Stimulated activated CD8-positive, alpha-beta memory T cell treated with anti-CD3 and anti-CD28 coated beads, Interleukin-15, amount 100 ng/mL, for 48 hours (primary cell): ENCODE measurements at regions not wholly inside any gene's neighbourhood (a gene's known extent, or its start where the extent isn't known, plus 50 kb on each side); places are given as distances from the start of the nearest gene placed in this dataset.

Experiments used
- DNase-seq, 2 donors: peaks; one replicate each; pipeline ENCODE4 v3.0.0-alpha.2; 2020; ENCODE audit warnings: low read depth in 2 of 2

DNA sequence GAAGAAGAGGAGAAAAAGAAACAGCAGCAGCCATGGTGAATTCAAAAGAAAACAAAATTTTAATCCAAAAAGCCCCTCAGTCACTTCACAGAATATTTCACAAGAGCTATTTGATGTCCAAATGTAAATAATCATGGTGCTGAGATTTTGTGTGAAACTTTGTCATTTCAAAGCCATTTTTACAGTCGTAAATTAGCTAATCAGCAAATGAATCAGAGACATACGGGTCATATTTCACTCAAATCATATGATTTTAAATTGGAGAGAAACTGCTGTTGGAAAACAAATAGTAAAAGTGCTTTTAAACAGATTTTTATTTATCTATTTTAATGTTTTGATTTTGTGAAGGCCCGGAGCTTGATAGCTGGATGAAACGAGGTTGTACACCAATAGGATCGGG, 101.4 kb upstream of the SMIM23 start:
- DNase-seq = no peak

GRCh38 chr5:171688696-171689495, 96.7 kb upstream of the SMIM23 start:
- DNase-seq = no peak

DNA sequence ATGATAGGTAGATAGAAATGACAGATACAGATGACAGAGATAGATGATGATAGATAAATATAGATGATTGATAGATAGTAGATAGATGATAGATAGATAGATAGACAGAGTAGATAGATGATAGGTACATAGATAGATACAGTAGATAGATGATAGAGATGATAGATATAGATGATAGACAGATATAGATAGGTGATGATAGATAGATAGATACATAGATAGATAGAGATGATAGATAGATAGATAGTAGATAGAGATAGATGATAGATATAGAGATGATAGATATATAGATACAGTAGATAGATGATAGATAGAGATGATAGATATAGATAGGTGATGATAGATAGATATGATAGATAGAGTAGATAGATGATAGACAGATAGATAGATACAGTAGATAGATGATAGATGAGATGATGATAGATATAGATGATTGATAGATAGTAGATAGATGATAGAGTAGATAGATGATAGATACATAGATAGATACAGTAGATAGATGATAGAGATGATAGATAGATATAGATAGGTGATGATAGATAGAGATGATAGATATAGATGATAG, 95.7 kb upstream of the SMIM23 start:
- DNase-seq = no peak

DNA sequence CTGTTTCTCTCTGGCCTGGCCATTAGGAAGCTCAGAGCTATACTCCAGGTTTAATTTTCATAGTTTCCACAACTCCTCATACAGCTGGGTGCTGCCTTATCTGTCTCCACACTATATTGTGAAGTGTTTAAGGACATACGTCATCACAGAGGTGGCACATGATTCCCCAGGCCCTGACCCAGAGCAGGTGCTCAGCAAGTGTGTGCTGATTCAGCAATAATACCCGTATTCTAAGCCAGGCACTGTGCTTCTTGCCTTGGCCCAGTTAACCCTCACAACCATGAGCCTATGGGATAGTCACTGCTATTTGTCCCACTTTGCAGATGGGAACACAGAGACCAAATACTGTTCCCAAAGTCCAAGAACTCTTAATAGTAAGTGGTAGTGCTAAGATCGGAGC, 93.5 kb upstream of the SMIM23 start:
- DNase-seq = no peak

DNA sequence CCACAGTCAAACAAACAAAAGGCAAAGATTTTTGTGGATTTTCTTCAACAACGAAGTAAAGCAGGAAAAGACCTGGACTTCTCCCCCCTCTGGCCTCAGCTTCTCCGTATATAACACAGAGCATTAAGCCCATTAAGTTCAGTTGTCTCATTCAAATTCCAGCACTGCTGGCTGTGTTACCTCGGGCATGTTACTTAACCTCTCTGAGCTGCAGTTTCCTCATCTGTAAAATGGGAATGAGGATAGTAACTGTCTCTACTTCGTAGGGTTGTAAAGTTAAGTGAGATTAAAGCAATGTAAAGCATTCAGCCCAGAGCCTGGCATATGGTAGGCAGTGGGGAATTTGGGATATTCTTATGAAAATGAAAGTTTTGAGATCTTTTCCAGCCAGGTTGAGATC, 92.7 kb upstream of the SMIM23 start:
- no peak for DNase-seq

- DNase-seq = no peak
These were observed 92.2 kb upstream of the SMIM23 start for GRCh38 chr5:171693412-171693811.

GRCh38 chr5:171695804-171696203, 89.8 kb upstream of the SMIM23 start:
- no peak for DNase-seq

- DNase-seq = no peak
These were observed 88.2 kb upstream of the SMIM23 start for GRCh38 chr5:171697221-171698102.

DNA sequence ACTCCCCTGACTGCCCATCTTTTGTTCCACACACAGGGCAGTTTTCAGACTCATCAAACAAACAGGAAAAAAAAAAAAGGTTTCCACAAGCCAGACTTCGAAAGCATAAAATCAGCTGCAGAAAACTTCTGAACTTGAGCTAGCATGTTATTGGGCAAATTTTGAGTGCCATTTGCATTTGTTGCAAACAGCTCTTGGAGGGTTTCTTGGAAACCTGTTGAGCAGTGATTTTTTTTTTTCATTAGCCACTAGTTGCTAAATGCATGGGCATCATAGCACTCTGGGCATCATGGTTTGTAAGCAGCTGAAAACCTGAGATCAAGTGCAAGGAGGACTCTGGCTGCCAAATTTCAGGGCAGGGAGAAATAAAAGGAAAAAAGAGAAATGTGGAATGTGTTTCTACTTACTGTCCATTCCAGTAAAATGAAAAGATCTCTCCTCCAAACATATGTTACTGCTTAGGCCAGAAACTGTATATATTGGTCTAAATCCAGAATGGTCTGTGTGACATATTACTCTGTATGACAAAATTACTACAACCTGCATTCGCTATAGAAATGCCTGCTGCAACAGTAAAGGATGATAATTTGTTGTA, 85.2 kb upstream of the SMIM23 start:
- no peak for DNase-seq

- no peak for DNase-seq
These were observed 84.5 kb upstream of the SMIM23 start for GRCh38 chr5:171701100-171701541.

GRCh38 chr5:171702135-171702770, 83.4 kb upstream of the SMIM23 start:
- no peak for DNase-seq

DNA sequence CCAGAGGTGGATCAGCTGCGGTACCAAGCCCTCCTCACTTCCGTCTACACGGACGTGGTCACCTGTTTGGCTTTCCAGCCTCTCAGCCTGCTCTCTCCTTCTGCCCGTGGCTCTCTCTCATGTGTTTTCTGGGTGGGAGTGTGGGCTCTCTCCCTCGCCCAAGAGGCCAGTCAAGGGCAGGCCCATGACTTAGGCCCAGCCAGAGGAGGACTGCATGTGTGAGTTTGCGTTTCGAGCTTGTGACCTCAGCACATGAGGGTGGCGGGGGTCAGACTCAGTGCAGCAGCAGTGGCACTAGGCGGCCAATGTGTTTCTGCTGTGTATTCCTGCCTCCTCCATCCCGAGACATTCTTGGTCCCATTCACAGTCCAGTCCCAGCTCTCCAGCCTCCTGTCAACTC, 82.5 kb upstream of the SMIM23 start:
- no peak for DNase-seq

DNA sequence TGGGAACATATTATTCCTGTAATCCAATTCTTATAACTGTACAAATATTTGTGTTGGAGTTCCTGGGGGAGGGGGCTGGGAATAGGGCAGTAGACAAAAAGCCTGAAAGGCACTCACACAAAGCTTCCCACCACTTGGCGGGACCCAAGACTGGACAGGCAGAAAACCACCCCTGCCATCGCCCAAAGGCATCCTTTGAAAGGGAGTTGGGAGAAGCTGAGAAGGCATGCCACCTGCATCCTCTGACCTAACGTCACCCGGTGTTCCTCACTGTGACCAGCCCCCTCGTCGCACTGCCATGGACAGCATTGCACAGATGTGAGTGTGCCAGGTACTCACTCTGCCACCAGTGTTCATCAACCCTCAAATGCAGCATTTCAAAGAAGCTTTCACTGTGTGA, 80.6 kb upstream of the SMIM23 start:
- DNase-seq = no peak

GRCh38 chr5:171705830-171706468, 79.7 kb upstream of the SMIM23 start:
- no peak for DNase-seq

DNA sequence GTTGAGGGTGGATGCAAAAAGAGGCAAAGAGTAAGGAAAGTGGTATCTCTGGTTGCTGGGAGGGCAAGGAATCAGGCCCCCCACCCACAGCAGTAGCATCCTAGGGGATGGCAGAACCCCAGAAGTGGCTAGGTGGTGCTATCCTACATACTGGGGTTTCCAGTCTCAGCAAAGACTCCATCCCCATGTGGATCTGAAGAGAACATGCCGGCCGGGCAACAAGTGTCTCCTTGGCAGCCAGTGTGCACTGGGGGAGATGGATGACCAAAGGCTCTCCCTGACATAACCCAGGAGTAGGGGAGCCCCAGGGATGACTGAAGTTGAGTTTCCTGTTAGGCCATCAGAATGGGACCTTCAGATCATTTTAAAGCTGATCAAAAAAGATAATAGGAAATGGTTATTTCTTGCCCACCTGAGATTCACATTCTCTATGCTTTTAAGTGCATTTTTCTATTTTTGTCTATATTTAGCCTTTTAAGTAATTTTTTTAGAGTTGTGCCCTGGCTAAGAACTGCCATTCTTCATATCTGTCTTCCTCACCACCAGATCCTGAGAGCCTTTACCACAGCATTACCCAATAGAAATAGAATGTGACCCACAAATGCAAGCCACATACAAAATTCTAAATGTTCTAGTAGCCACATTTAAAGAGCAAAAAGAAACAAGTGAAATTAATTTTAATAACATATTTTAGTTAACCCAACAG, 78.7 kb upstream of the SMIM23 start:
- no peak for DNase-seq

DNA sequence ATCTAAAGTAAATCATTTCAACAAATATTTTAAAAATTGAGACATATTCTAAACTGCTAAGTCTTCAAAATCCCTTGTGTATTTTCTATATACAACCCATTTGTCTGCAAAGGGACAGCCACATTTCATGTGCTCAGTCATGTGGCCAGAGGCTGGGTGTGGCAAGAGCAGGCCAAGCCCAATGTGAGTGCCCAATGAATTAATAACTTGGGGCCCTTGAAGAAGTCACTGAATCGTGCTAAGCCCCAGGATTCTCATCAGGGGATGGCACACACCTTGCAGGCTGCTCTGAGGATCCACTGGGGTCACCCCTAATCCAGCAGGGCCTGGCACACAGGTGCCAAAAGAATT, 78.2 kb upstream of the SMIM23 start:
- DNase-seq = no peak

GRCh38 chr5:171709930-171710329, 75.7 kb upstream of the SMIM23 start:
- no peak for DNase-seq

DNA sequence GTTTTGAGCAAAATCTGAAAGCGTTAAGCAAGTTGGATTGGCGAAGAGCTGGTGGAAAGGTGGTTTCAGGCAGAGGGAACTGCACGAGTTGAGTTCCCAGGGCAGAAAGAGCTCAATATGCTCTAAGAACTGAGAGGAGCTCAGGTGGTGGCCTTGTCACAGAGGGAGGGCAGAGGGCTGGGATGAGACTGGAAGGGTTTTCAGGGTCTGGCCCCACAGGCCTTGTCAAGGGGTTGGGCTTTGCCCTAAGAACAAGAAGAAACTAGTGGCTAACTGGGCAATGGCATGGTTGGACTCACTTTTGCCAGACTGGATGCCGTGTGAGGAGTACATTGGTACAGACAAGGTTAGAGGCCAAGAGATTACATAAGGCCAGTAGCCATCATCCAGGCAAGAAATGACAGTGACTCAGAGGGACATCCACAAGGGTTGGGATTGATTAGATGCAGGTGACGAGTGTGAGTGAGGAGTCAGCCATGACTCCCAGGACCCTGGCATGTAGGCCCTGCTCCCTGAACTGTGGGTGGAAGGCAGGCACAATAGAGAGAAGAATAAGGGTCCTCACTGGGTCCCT, 75.1 kb upstream of the SMIM23 start:
- DNase-seq = no peak

DNA sequence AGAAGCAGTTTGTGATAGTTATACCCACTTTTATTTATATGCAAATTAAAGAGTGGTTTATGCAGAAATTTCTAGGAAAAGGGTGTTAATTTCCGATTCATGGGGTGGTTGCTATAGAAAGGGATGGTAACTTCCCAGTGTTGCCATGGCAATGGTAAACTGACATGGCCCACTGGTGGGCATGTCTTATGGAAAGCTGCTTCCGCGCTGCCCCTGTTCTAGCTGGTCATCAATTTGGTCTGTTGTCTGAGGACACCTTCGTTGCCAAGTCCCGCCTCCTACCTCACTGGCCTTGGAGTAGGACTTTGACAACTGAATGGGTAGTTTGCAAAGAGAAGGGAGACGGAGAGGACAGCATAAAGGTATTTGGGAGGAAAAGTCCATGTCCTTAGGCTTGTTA, 74.0 kb upstream of the SMIM23 start:
- DNase-seq = no peak

- no peak for DNase-seq
These were observed 73.0 kb upstream of the SMIM23 start for GRCh38 chr5:171712616-171713015.
